ENCODE measurements at regions not wholly inside any gene's neighbourhood (a gene's known extent, or its start where the extent isn't known, plus 50 kb on each side); places are given as distances from the start of the nearest gene placed in this dataset.

DNA sequence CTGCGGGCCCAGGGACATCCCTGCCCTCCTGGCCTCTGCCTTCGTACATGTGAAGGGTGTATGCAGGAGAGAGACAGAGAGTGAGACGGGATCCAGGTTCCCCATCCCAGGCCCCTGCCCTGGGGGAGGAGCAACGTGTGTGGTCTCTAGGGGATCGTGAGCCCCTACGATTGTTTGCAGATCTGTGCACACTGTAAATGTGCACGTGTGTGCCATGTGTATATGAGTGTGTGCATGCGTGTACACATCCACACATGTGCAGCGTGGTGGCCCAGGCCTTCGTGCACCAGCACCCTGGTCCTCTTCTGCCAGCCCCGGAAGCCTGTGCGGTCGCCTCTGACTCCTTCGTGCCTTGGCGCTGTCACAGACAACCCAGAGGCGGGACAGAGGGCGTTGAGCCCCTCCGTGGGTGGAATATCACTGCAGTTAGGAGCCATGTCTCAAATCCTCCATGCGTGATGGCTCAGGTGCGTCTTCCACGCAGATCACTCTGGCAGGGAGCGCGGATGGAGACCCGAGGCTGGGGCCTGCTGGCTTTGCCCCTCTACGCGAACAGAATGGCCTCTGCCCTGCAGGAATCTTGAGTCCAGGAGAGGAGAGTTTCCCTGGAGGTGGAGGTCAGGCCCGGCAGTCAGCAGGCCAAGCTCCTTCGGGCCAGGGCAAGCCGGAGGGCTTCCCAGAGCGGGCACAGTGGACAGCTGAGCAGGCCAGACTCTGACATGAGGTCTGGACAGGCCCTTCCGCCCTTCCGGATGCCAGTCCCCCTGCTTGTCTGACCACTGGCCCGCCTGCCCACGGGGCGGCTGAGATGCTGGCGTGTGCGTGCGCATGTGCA, 97.5 kb downstream of the UNCX start:
- Histone ChIP-seq H3K4me1 (no peaks in the 10 kb centered on the region), H3K9me3 (replicated peaks) (no peaks in the 10 kb centered on the region), H3K4me3 (no peak overlapping the region), H3K36me3 (no peaks in the 10 kb centered on the region), H3K27me3 (ENCODE audit: low read depth) (peaks cover 84% of the 10 kb centered on the region), H3K27ac (replicated peaks) (no peak overlapping the region)
- intact Hi-C loops (cut with micrococcal nuclease), result no loop called here
- DNase-seq, result no peak
- TF ChIP-seq, protein P1, sequence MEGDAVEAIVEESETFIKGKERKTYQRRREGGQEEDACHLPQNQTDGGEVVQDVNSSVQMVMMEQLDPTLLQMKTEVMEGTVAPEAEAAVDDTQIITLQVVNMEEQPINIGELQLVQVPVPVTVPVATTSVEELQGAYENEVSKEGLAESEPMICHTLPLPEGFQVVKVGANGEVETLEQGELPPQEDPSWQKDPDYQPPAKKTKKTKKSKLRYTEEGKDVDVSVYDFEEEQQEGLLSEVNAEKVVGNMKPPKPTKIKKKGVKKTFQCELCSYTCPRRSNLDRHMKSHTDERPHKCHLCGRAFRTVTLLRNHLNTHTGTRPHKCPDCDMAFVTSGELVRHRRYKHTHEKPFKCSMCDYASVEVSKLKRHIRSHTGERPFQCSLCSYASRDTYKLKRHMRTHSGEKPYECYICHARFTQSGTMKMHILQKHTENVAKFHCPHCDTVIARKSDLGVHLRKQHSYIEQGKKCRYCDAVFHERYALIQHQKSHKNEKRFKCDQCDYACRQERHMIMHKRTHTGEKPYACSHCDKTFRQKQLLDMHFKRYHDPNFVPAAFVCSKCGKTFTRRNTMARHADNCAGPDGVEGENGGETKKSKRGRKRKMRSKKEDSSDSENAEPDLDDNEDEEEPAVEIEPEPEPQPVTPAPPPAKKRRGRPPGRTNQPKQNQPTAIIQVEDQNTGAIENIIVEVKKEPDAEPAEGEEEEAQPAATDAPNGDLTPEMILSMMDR (IDR thresholded peaks at IDR 0.05; ENCODE audit: borderline replicate concordance), result no peak

DNA sequence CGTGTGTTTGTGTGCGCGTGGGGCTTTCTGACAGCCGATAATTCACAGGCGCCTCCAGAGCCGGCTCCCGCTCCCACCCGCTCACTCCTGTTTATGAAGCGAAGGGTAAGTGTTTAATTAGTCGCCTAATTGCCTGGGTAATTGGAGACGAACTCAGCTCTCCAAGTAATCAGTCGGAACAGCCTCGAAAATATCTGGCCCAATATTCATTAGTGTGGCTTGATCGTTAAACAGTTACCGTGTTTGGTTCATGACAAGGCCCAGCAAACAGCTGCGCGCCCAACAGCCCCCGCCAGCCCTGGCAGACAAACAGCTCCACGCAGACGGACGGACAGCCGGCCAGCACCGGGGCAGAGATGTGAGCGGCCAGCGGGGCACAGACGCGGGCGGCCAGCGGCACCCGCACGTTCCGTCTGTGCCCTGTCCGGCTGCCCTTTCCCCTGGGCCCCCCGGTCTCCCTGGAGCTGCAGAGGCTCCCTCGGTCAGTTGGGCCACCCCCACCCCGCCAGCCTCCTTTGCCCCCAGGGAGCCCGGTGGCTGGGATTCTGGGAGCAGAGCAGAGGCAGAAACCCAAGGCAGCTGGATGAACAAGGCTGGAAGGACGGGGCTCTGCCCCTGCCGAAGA, 98.2 kb downstream of the UNCX start:
- Histone ChIP-seq H3K4me1 (no peaks in the 10 kb centered on the region), H3K4me3 (no peak overlapping the region), H3K9me3 (replicated peaks) (peaks cover 7% of the 10 kb centered on the region), H3K36me3 (no peaks in the 10 kb centered on the region), H3K27ac (replicated peaks) (no peak overlapping the region), H3K27me3 (ENCODE audit: low read depth) (peaks cover 77% of the 10 kb centered on the region)
- intact Hi-C loops (cut with micrococcal nuclease), result no loop called here
- DNase-seq, result no peak
- TF ChIP-seq, protein P1 (IDR thresholded peaks at IDR 0.05; ENCODE audit: borderline replicate concordance), result no peak

DNA sequence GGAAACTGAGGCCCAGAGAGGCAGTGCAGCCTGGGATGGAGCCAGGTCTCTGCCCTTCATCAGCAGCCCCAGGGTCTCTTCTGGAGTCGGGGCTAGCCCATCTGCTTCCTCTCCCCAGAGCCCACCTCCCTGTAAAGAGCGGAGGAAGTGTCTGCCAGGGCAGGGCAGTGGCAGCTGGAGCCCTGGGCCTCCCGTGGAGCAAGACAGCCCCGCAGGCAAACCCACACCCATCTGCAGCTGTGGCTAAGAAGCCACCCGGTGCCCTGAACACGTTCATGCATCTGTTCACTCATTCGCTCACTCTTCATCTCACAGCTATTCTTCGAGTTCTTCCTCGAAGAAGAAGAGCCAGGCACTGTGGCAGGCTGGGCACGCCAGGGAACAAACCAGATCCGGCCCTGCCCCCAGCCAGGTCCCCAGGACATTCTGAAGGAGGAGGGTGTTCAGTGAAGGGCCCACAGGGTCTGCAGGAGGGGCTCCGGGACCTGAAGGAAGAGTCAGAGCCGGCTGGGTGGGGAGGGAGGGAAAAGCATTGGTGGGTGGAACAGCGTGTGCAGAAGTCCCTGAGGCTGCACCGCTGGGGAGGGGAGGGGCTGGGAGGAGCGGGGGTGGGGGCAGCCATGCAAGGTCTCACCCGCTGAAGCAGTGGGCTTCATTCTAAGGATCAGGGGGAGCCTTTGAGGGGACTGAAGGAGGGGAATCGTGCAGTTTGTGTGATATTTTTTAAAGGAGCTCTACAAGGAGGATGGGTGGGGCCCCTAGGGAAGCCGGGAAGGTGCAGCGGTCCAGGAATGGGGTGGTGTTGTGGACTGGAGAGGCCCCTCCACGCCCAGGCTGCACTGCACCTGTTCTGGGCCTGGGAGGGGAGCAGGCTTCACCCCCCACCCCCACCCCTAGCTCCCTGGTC, 99.1 kb downstream of the UNCX start:
- no peaks in the 10 kb centered on the region for H3K4me1 ChIP-seq
- peaks cover 68% of the 10 kb centered on the region for H3K27me3 ChIP-seq (ENCODE audit: low read depth)
- H3K27ac ChIP-seq (replicated peaks), result no peak overlapping the region
- no peaks in the 10 kb centered on the region for H3K36me3 ChIP-seq
- H3K9me3 ChIP-seq (replicated peaks), result peaks cover 16% of the 10 kb centered on the region
- no peak for DNase-seq
- TF ChIP-seq, protein P1 (IDR thresholded peaks at IDR 0.05; ENCODE audit: borderline replicate concordance), result no peak
- intact Hi-C loops (cut with micrococcal nuclease), result no loop called here
- H3K4me3 ChIP-seq, result no peak overlapping the region

DNA sequence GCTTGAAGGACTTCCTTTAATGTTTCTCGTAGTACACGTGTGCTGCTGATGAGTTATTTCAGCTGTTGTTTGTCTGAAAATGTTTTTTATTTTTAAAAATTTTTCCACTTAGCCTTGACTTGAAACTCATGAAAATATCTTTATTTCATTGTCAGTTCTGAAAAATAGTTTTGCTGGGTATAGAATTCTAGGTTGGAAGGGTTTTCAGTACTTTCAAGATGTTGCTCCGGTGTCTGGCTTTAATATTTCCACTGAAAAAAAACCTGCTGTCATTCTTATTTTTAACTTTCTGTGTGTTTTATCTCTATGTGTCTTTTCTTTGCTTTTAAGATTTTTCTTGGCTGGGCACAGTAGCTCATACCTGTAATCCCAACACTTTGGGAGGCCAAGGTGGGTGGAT, 103.8 kb downstream of the UNCX start:
- intact Hi-C loops (cut with micrococcal nuclease), result no loop called here
- Histone ChIP-seq H3K27me3 (ENCODE audit: low read depth) (peaks cover 67% of the 10 kb centered on the region), H3K4me1 (no peaks in the 10 kb centered on the region), H3K36me3 (no peaks in the 10 kb centered on the region), H3K27ac (replicated peaks) (no peak overlapping the region), H3K4me3 (no peak overlapping the region), H3K9me3 (replicated peaks) (peaks cover 36% of the 10 kb centered on the region)
- TF ChIP-seq, protein P1 (IDR thresholded peaks at IDR 0.05; ENCODE audit: borderline replicate concordance), result no peak
- no peak for DNase-seq

DNA sequence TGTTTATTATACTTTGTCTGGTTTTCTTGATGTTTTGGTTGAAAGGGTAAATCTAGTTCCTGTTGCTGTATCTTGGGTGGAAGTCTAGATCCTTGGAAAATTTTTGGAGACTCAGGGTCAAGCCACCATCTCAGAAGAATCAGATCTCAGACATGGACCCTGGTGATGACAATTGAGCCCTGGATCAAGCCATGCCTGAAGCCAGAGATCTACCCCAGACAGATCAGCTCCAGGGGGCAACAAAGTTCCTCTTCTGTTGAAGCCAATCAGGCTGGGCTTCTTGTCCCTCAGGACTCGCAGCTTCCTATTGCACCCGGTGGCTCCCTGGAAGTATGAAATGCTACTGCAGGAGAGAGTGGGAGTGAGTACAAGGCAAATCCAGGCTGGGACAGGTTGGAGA, 106.9 kb downstream of the UNCX start:
- intact Hi-C loops (cut with micrococcal nuclease), result no loop called here
- H3K27ac ChIP-seq (replicated peaks), result no peak overlapping the region
- peaks cover 39% of the 10 kb centered on the region for H3K9me3 ChIP-seq (replicated peaks)
- no peaks in the 10 kb centered on the region for H3K4me1 ChIP-seq
- no peak for DNase-seq
- peaks cover 73% of the 10 kb centered on the region for H3K27me3 ChIP-seq (ENCODE audit: low read depth)
- H3K4me3 ChIP-seq, result no peak overlapping the region
- no peaks in the 10 kb centered on the region for H3K36me3 ChIP-seq
- TF ChIP-seq, protein P1 (IDR thresholded peaks at IDR 0.05; ENCODE audit: borderline replicate concordance), result no peak
